ENCODE measurements at regions not wholly inside any gene's neighbourhood (a gene's known extent, or its start where the extent isn't known, plus 50 kb on each side); places are given as distances from the start of the nearest gene placed in this dataset.
A peak's percentile ranks its signal among the peaks of the same experiment; 100 is the strongest.

DNA sequence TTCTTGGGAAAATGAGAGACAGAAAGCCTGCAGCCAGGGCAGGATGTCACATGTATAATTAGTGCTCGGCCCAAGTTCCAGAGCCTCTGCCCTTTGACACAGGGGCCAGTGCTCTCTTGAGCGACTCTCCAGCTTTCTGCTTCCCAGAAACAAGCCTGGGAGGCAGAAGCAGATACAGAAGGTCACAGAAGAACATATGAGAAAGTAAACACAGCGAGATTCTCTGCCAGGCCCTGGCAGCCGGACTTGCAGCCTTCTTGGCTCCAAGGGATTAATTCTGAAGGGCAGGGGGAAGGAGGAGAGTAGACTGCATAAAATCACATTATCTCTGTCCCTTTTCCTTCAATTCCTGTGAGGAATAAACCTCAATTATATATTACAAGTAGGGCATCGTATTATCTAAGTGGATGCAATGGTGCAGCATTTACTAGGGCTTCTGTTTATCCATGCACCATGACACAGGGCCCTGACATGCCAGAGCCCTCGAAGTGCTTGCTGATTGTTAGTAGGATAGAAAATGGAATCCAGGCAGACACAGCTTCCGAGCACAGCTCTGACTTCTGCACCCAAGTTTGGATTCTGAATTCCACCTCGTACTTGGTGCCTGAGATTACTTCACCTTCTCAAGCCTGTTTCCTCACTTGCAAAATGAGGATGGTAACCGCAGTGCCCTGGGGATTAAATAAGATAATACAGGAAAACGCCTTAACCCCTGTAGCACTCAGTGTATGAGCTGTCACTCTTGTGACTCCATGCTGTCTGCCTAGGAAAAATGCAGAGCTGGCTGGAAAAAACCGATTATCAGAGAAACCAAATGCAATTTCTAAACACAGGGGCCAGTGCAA is 536.5 kb downstream of the TNS3 start:
- Histone ChIP-seq H3K4me1 (ENCODE audit: control insufficient read depth in 4 of 4, insufficient read depth in 4 of 4, low read length in 3 of 4) (peaks cover 0 to 10% (median 2%) of the 10 kb centered on the region in 4 donors), H3K27me3 (ENCODE audit: control insufficient read depth in 4 of 4, insufficient read depth in 4 of 4, low read length in 3 of 4) (no peaks in the 10 kb centered on the region), H3K9me3 (ENCODE audit: control insufficient read depth in 4 of 4, low read length in 3 of 4) (no peaks in the 10 kb centered on the region), H3K4me3 (ENCODE audit: low read depth in 1 of 3, low read length in 3 of 3) (no peak overlapping the region), H3K9ac (ENCODE audit: low read depth in 1 of 2, low read length in 2 of 2) (no peak overlapping the region), H3K36me3 (ENCODE audit: control insufficient read depth in 4 of 4, insufficient read depth in 3 of 4, low read depth in 1 of 4, low read length in 3 of 4) (no peaks in the 10 kb centered on the region), H3K27ac (ENCODE audit: low read depth in 1 of 2, low read length in 2 of 2) (peak overlapping the region in 1 of 2 donors; percentile 46)
- WGBS: 50% methylated on average over 11 of the region's 11 CpGs
- peak; percentile 87 to 93 for TF ChIP-seq RXRA (IDR thresholded peaks at IDR 0.05)
- TF ChIP-seq FOXA1 (IDR thresholded peaks at IDR 0.05): no peak
- TF ChIP-seq HNF4A (conservative IDR thresholded peaks at IDR 0.05): peak; percentile 23 to 42
- TF ChIP-seq, protein P1, sequence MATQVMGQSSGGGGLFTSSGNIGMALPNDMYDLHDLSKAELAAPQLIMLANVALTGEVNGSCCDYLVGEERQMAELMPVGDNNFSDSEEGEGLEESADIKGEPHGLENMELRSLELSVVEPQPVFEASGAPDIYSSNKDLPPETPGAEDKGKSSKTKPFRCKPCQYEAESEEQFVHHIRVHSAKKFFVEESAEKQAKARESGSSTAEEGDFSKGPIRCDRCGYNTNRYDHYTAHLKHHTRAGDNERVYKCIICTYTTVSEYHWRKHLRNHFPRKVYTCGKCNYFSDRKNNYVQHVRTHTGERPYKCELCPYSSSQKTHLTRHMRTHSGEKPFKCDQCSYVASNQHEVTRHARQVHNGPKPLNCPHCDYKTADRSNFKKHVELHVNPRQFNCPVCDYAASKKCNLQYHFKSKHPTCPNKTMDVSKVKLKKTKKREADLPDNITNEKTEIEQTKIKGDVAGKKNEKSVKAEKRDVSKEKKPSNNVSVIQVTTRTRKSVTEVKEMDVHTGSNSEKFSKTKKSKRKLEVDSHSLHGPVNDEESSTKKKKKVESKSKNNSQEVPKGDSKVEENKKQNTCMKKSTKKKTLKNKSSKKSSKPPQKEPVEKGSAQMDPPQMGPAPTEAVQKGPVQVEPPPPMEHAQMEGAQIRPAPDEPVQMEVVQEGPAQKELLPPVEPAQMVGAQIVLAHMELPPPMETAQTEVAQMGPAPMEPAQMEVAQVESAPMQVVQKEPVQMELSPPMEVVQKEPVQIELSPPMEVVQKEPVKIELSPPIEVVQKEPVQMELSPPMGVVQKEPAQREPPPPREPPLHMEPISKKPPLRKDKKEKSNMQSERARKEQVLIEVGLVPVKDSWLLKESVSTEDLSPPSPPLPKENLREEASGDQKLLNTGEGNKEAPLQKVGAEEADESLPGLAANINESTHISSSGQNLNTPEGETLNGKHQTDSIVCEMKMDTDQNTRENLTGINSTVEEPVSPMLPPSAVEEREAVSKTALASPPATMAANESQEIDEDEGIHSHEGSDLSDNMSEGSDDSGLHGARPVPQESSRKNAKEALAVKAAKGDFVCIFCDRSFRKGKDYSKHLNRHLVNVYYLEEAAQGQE (IDR thresholded peaks at IDR 0.05): no peak
- no peak for TF ChIP-seq ATF3 (IDR thresholded peaks at IDR 0.05)
- TF ChIP-seq SP1 (IDR thresholded peaks at IDR 0.05): peak; percentile 68
- no peak for TF ChIP-seq HNF4G (IDR thresholded peaks at IDR 0.05)
- no peak for TF ChIP-seq GABPA (IDR thresholded peaks at IDR 0.05 in 1 of 2, conservative IDR thresholded peaks at IDR 0.05 in 1 of 2)
- no peak for TF ChIP-seq MAX (IDR thresholded peaks at IDR 0.05)
- no peak for TF ChIP-seq FOXA2 (IDR thresholded peaks at IDR 0.05)
- peak; percentile 100 for TF ChIP-seq NR2F2 (IDR thresholded peaks at IDR 0.05)
- no peak for TF ChIP-seq TAF1 (conservative IDR thresholded peaks at IDR 0.05)
- no peak for TF ChIP-seq YY1 (IDR thresholded peaks at IDR 0.05)
- TF ChIP-seq, protein P2, sequence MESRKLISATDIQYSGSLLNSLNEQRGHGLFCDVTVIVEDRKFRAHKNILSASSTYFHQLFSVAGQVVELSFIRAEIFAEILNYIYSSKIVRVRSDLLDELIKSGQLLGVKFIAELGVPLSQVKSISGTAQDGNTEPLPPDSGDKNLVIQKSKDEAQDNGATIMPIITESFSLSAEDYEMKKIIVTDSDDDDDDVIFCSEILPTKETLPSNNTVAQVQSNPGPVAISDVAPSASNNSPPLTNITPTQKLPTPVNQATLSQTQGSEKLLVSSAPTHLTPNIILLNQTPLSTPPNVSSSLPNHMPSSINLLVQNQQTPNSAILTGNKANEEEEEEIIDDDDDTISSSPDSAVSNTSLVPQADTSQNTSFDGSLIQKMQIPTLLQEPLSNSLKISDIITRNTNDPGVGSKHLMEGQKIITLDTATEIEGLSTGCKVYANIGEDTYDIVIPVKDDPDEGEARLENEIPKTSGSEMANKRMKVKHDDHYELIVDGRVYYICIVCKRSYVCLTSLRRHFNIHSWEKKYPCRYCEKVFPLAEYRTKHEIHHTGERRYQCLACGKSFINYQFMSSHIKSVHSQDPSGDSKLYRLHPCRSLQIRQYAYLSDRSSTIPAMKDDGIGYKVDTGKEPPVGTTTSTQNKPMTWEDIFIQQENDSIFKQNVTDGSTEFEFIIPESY (IDR thresholded peaks at IDR 0.05): no peak
- peak; percentile 36 to 62 for TF ChIP-seq RAD21 (IDR thresholded peaks at IDR 0.05)
- DNase-seq (ENCODE audit: low spot score): no peak

DNA sequence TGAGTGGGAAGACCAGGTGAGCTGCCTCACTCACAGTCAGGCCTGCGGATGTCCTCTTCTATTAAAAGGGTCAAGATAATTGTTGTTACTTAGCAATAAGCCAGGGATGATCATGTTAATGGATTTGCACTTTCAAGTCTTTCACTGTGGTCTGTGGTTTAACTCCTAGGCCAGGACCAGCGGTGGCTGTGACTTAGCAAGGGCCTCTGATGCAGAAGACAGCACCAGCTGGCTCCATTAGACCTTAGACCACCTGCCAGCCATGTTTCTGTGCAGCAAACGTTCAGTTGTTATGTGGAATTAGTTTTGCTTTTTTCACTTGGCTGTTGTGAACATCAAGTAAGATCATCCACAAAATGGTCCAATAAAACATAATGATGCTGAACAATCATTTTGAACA is 537.3 kb downstream of the TNS3 start:
- Histone ChIP-seq H3K9me3 (ENCODE audit: control insufficient read depth in 4 of 4, low read length in 3 of 4) (no peaks in the 10 kb centered on the region), H3K27ac (ENCODE audit: low read depth in 1 of 2, low read length in 2 of 2) (no peak overlapping the region), H3K9ac (ENCODE audit: low read depth in 1 of 2, low read length in 2 of 2) (no peak overlapping the region), H3K4me1 (ENCODE audit: control insufficient read depth in 4 of 4, insufficient read depth in 4 of 4, low read length in 3 of 4) (peaks cover 0 to 10% (median 2%) of the 10 kb centered on the region in 4 donors), H3K4me3 (ENCODE audit: low read depth in 1 of 3, low read length in 3 of 3) (no peak overlapping the region), H3K27me3 (ENCODE audit: control insufficient read depth in 4 of 4, insufficient read depth in 4 of 4, low read length in 3 of 4) (no peaks in the 10 kb centered on the region), H3K36me3 (ENCODE audit: control insufficient read depth in 4 of 4, insufficient read depth in 3 of 4, low read depth in 1 of 4, low read length in 3 of 4) (no peaks in the 10 kb centered on the region)
- WGBS: 78% methylated on average over 3 of the region's 3 CpGs
- no peak for DNase-seq (ENCODE audit: low spot score)
- TF ChIP-seq CTCF (IDR thresholded peaks at IDR 0.05; ENCODE audit: low read depth, low read length, missing input control) (no peak), FOXA1 (IDR thresholded peaks at IDR 0.05) (no peak), RXRA (IDR thresholded peaks at IDR 0.05) (no peak), SP1 (IDR thresholded peaks at IDR 0.05) (no peak), MAX (IDR thresholded peaks at IDR 0.05) (no peak), HNF4A (conservative IDR thresholded peaks at IDR 0.05) (no peak)
- TF ChIP-seq, protein P1 (IDR thresholded peaks at IDR 0.05): no peak

Data from liver (tissue), 8 donors.